ENCODE measurements at regions not wholly inside any gene's neighbourhood (a gene's known extent, or its start where the extent isn't known, plus 50 kb on each side); places are given as distances from the start of the nearest gene placed in this dataset.
"Not testable (repeated sequence)": the region's sequence is repeated elsewhere in the genome, so short reads cannot be mapped to it uniquely, and the experiment has no call there.

DNA sequence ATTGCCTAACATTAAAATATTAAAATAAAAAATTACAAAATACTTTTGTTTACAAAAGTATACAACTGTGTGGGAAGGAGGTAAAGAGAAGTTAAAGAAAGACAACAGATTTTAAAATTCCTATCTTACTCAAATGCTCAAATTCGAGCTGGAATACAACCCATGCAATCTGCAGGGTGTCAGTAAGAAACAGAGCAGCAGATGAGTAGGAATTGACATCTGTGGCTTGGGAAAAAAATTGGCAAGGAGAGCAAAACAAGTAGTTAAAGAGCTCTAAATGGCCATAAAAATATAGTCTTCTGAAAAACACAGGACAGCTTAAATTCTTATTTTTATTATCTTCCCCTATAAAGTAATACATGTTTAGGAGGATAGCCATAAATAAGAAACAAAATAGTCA, 1609.0 kb upstream of the AGA start:
- no peaks in the 10 kb centered on the region for H3K36me3 Mint-ChIP-seq (ENCODE audit: low read depth, unreplicated experiment)
- TF ChIP-seq, protein P1, sequence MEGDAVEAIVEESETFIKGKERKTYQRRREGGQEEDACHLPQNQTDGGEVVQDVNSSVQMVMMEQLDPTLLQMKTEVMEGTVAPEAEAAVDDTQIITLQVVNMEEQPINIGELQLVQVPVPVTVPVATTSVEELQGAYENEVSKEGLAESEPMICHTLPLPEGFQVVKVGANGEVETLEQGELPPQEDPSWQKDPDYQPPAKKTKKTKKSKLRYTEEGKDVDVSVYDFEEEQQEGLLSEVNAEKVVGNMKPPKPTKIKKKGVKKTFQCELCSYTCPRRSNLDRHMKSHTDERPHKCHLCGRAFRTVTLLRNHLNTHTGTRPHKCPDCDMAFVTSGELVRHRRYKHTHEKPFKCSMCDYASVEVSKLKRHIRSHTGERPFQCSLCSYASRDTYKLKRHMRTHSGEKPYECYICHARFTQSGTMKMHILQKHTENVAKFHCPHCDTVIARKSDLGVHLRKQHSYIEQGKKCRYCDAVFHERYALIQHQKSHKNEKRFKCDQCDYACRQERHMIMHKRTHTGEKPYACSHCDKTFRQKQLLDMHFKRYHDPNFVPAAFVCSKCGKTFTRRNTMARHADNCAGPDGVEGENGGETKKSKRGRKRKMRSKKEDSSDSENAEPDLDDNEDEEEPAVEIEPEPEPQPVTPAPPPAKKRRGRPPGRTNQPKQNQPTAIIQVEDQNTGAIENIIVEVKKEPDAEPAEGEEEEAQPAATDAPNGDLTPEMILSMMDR (IDR thresholded peaks at IDR 0.05; ENCODE audit: unreplicated experiment) = no peak
- H3K27me3 Mint-ChIP-seq (ENCODE audit: unreplicated experiment) = no peaks in the 10 kb centered on the region
- H3K4me1 Mint-ChIP-seq (ENCODE audit: unreplicated experiment) = no peaks in the 10 kb centered on the region
- DNase-seq (ENCODE audit: low spot score) = no peak
- H3K27ac Mint-ChIP-seq (ENCODE audit: unreplicated experiment) = no peak overlapping the region
- no peaks in the 10 kb centered on the region for H3K9me3 Mint-ChIP-seq (ENCODE audit: unreplicated experiment)
- no peak overlapping the region for H3K4me3 Mint-ChIP-seq (ENCODE audit: unreplicated experiment)

DNA sequence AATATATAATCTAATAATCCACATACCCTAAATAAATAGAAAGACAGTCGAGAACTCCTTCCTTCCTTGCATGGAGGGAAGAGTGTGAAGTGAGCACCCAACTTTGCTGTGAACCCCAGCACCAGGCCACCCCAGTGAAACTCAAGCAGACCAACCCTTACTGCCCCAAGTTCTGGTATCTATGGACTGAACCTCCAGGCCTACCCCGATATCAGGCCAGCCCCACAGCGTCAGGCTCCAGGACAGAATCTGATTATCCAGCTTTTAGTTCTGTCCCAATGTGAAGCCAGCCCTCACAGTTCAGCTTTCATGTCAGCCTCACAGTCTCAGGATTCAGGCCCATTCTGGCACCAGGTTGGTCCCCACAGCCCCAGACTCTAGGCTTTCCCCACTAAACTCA, 1617.2 kb upstream of the AGA start:
- H3K4me1 Mint-ChIP-seq (ENCODE audit: unreplicated experiment) = no peaks in the 10 kb centered on the region
- no peaks in the 10 kb centered on the region for H3K9me3 Mint-ChIP-seq (ENCODE audit: unreplicated experiment)
- DNase-seq (ENCODE audit: low spot score) = no peak
- H3K27me3 Mint-ChIP-seq (ENCODE audit: unreplicated experiment) = no peaks in the 10 kb centered on the region
- H3K27ac Mint-ChIP-seq (ENCODE audit: unreplicated experiment) = no peak overlapping the region
- H3K4me3 Mint-ChIP-seq (ENCODE audit: unreplicated experiment) = no peak overlapping the region
- TF ChIP-seq, protein P1 (IDR thresholded peaks at IDR 0.05; ENCODE audit: unreplicated experiment) = no peak
- no peaks in the 10 kb centered on the region for H3K36me3 Mint-ChIP-seq (ENCODE audit: low read depth, unreplicated experiment)

DNA sequence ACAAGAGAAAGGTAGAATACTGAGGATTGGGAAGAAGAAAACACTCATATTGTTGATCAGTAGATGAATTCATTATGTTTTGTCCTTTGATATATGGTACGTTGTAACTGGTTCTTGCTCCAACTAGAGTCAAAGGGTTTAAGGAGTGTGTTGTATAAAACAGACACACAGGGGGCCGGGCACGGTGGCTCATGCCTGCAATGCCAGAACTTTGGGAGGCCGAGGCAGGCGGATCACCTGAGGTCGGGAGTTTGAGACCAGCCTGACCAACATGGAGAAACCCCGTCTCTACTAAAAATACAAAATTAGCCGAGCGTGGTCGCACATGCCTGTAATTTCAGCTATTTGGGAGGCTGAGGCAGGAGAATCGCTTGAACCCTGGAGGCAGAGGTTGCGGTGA, 1624.0 kb upstream of the AGA start:
- H3K9me3 Mint-ChIP-seq (ENCODE audit: unreplicated experiment); H3K27ac Mint-ChIP-seq (ENCODE audit: unreplicated experiment); DNase-seq (ENCODE audit: low spot score); H3K4me1 Mint-ChIP-seq (ENCODE audit: unreplicated experiment); H3K27me3 Mint-ChIP-seq (ENCODE audit: unreplicated experiment); H3K4me3 Mint-ChIP-seq (ENCODE audit: unreplicated experiment); H3K36me3 Mint-ChIP-seq (ENCODE audit: low read depth, unreplicated experiment): not testable (repeated sequence)

DNA sequence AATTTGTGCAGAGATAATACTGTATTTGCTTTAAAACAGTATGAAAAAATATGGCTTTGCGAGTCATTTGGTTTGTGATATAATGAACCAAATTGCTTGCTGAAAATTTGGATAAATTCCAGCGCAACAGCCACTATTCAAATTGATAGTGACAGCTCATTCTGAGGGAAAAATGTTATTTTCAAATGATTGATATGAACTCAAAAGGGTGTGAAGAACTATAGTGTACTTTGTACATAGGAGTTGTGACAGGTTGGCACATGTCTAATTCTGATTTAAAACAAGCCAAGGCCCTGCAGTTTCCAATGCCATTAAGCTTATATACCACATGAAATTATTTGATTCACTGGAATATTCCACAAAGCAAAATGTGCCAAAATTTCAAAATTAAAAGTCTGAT, 1628.9 kb upstream of the AGA start:
- no peak overlapping the region for H3K27ac Mint-ChIP-seq (ENCODE audit: unreplicated experiment)

DNA sequence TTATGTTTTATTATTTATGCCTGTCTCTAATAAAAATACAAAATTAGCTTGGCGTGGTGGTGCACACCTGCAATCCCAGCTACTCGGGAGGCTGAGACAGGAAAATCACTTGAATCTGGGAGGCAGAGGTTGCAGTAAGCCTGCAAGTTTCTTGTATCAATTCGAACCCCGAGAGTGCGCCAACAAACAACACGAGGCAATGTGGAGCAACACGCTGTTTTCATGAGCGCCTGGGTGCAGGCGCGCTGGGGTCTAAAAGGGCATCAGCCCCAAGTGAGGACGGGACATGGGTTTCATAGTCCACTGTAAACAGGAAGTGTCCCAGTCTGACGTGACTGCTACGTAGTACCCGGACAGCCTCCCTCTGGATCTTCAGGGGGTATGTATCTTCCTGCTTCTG, 1634.6 kb upstream of the AGA start:
- Mint-ChIP-seq H3K4me3 (ENCODE audit: unreplicated experiment) (no peak overlapping the region), H3K4me1 (ENCODE audit: unreplicated experiment) (no peaks in the 10 kb centered on the region), H3K27ac (ENCODE audit: unreplicated experiment) (no peak overlapping the region), H3K27me3 (ENCODE audit: unreplicated experiment) (no peaks in the 10 kb centered on the region), H3K9me3 (ENCODE audit: unreplicated experiment) (no peaks in the 10 kb centered on the region), H3K36me3 (ENCODE audit: low read depth, unreplicated experiment) (no peaks in the 10 kb centered on the region)
- TF ChIP-seq, protein P1 (IDR thresholded peaks at IDR 0.05; ENCODE audit: unreplicated experiment) = no peak
- no peak for DNase-seq (ENCODE audit: low spot score)

More for the DNA sequence above, 1628.9 kb upstream of the AGA start:
- TF ChIP-seq, protein P1 (IDR thresholded peaks at IDR 0.05; ENCODE audit: unreplicated experiment) = no peak
- no peaks in the 10 kb centered on the region for H3K27me3 Mint-ChIP-seq (ENCODE audit: unreplicated experiment)
- no peak for DNase-seq (ENCODE audit: low spot score)
- H3K36me3 Mint-ChIP-seq (ENCODE audit: low read depth, unreplicated experiment) = no peaks in the 10 kb centered on the region
- H3K9me3 Mint-ChIP-seq (ENCODE audit: unreplicated experiment) = no peaks in the 10 kb centered on the region
- no peak overlapping the region for H3K4me3 Mint-ChIP-seq (ENCODE audit: unreplicated experiment)
- H3K4me1 Mint-ChIP-seq (ENCODE audit: unreplicated experiment) = no peaks in the 10 kb centered on the region

Measured in endothelial cell (in vitro differentiated cells).